HL-60 (cell line): ENCODE measurements at regions not wholly inside any gene's neighbourhood (a gene's known extent, or its start where the extent isn't known, plus 50 kb on each side); places are given as distances from the start of the nearest gene placed in this dataset.
"Not testable (repeated sequence)": the region's sequence is repeated elsewhere in the genome, so short reads cannot be mapped to it uniquely, and the experiment has no call there.

Source experiments
- DNase-seq, 2 experiments: peaks; one replicate each; pipeline ENCODE4 v3.0.0-alpha.2; 2010 to 2020; ENCODE audit warnings: low read depth in 1 of 2, low spot score in 1 of 2
- H3K27ac ChIP-seq: fragments of 250-450 bp; sonication (Bioruptor Pico); replicated peaks from 2 replicates; pipeline ENCODE4 v1.5.1; 2020; ENCODE audit warnings: mild to moderate bottlenecking, moderate library complexity
- H3K27me3 ChIP-seq: fragments of 250-450 bp; sonication (Bioruptor Pico); 2 replicates; pipeline ENCODE4 v1.5.1; 2021; ENCODE audit warnings: mild to moderate bottlenecking, moderate library complexity; ENCODE audit not compliant: insufficient read depth, poor library complexity, severe bottlenecking
- H3K4me3 ChIP-seq: replicated peaks from 2 replicates; pipeline ENCODE4 v1.5.1; 2011; ENCODE audit warnings: mild to moderate bottlenecking, control low read depth, low read length; ENCODE audit not compliant: insufficient read depth
- GABPA ChIP-seq: IDR thresholded peaks from 2 replicates; pipeline ENCODE4 v1.6.1; 2012; ENCODE audit warnings: low read depth
- POLR2AphosphoS5 ChIP-seq: IDR thresholded peaks from 2 replicates; pipeline ENCODE4 v1.6.1; 2012; ENCODE audit warnings: low read depth
- SPI1 ChIP-seq: IDR thresholded peaks from 2 replicates; pipeline ENCODE4 v1.6.1; 2012; ENCODE audit warnings: low read depth, mild to moderate bottlenecking, borderline replicate concordance
- TF ChIP-seq, protein P1 (sequence below): IDR thresholded peaks from 2 replicates; pipeline ENCODE4 v1.6.1; 2012; ENCODE audit warnings: low read depth; ENCODE audit not compliant: insufficient replicate concordance
- TF ChIP-seq, protein P2 (sequence below): IDR thresholded peaks from one replicate; pipeline ENCODE4 v1.5.1; 2011; ENCODE audit warnings: low read length, control low read depth, inconsistent platforms; ENCODE audit not compliant: insufficient read depth

GRCh38 chr21:19535356-19535755, 1131.8 kb upstream of the TMPRSS15 start:
- no peak overlapping the region for H3K27ac ChIP-seq
- no peak overlapping the region for H3K4me3 ChIP-seq
- TF ChIP-seq, protein P1, sequence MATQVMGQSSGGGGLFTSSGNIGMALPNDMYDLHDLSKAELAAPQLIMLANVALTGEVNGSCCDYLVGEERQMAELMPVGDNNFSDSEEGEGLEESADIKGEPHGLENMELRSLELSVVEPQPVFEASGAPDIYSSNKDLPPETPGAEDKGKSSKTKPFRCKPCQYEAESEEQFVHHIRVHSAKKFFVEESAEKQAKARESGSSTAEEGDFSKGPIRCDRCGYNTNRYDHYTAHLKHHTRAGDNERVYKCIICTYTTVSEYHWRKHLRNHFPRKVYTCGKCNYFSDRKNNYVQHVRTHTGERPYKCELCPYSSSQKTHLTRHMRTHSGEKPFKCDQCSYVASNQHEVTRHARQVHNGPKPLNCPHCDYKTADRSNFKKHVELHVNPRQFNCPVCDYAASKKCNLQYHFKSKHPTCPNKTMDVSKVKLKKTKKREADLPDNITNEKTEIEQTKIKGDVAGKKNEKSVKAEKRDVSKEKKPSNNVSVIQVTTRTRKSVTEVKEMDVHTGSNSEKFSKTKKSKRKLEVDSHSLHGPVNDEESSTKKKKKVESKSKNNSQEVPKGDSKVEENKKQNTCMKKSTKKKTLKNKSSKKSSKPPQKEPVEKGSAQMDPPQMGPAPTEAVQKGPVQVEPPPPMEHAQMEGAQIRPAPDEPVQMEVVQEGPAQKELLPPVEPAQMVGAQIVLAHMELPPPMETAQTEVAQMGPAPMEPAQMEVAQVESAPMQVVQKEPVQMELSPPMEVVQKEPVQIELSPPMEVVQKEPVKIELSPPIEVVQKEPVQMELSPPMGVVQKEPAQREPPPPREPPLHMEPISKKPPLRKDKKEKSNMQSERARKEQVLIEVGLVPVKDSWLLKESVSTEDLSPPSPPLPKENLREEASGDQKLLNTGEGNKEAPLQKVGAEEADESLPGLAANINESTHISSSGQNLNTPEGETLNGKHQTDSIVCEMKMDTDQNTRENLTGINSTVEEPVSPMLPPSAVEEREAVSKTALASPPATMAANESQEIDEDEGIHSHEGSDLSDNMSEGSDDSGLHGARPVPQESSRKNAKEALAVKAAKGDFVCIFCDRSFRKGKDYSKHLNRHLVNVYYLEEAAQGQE: no peak
- TF ChIP-seq GABPA (no peak), POLR2AphosphoS5 (no peak), SPI1 (no peak)
- TF ChIP-seq, protein P2, sequence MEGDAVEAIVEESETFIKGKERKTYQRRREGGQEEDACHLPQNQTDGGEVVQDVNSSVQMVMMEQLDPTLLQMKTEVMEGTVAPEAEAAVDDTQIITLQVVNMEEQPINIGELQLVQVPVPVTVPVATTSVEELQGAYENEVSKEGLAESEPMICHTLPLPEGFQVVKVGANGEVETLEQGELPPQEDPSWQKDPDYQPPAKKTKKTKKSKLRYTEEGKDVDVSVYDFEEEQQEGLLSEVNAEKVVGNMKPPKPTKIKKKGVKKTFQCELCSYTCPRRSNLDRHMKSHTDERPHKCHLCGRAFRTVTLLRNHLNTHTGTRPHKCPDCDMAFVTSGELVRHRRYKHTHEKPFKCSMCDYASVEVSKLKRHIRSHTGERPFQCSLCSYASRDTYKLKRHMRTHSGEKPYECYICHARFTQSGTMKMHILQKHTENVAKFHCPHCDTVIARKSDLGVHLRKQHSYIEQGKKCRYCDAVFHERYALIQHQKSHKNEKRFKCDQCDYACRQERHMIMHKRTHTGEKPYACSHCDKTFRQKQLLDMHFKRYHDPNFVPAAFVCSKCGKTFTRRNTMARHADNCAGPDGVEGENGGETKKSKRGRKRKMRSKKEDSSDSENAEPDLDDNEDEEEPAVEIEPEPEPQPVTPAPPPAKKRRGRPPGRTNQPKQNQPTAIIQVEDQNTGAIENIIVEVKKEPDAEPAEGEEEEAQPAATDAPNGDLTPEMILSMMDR: no peak
- DNase-seq: no peak
- H3K27me3 ChIP-seq: no peaks in the 10 kb centered on the region

DNA sequence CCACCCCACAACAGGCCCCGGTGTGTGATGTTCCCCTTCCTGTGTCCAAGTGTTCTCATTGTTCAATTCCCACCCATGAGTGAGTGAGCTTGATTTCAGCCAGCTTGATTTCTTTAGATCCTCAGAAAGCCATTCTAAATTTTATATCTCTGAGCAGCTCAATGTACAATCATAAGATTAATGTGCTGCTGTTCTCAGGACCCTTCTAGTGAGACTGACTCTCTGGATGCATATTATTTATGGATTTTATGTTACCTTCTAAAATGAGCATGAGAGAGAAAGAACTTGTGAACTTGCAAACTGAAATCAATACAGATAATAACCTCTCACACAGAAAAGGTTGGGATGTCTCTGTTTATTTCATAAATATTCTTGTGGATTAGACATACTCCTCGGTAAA, 1133.5 kb upstream of the TMPRSS15 start:
- Histone ChIP-seq H3K27me3 (no peaks in the 10 kb centered on the region), H3K4me3 (no peak overlapping the region), H3K27ac (no peak overlapping the region)
- DNase-seq: no peak
- TF ChIP-seq, protein P1: no peak

GRCh38 chr21:19540287-19540686, 1136.7 kb upstream of the TMPRSS15 start:
- no peak overlapping the region for H3K4me3 ChIP-seq
- H3K27ac ChIP-seq: no peak overlapping the region
- DNase-seq: no peak
- no peak for TF ChIP-seq POLR2AphosphoS5
- TF ChIP-seq GABPA: no peak
- TF ChIP-seq, protein P1: no peak
- TF ChIP-seq, protein P2: no peak
- TF ChIP-seq SPI1: no peak
- no peaks in the 10 kb centered on the region for H3K27me3 ChIP-seq

- TF ChIP-seq, protein P2: no peak
- TF ChIP-seq GABPA: no peak
- TF ChIP-seq, protein P1: no peak
- TF ChIP-seq SPI1: no peak
- no peak for TF ChIP-seq POLR2AphosphoS5
- Histone ChIP-seq H3K4me3 (no peak overlapping the region), H3K27ac (no peak overlapping the region), H3K27me3 (no peaks in the 10 kb centered on the region)
- no peak for DNase-seq
Observed at GRCh38 chr21:19541602-19542001, 1138.0 kb upstream of the TMPRSS15 start.

DNA sequence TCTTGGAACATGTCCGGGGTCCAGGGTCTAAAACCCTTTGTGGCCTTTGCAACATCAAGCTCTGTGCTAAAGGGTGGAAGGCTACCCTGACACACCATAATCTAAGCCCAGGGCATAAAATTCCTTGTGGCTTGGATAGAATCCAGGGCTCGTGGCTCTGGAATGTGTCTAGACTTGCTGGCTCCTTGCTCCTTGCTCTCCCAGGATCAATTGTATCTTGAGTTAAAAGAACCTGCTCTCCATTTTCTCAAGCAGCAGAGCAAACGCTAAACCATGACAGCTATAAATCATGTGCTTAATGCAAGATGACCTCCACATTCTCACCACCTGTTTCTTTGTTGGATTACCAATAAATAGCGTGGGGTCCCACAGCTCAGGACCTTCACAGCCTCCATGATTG, 1140.9 kb upstream of the TMPRSS15 start:
- not testable (repeated sequence) for H3K4me3 ChIP-seq, DNase-seq, H3K27me3 ChIP-seq, H3K27ac ChIP-seq
